Neural progenitor cell (in vitro differentiated cells): ENCODE measurements at regions not wholly inside any gene's neighbourhood (a gene's known extent, or its start where the extent isn't known, plus 50 kb on each side); places are given as distances from the start of the nearest gene placed in this dataset.

Experiments used
- CTCF ChIP-seq: fragments of 200-600 bp; sonication (generic); IDR thresholded peaks from 2 replicates; pipeline ENCODE4 v1.5.1; 2017; ENCODE audit warnings: antibody characterized with exemption, mild to moderate bottlenecking
- EZH2 ChIP-seq: fragments of 200-600 bp; sonication (generic); IDR thresholded peaks from 2 replicates; pipeline ENCODE4 v1.6.1; 2017; ENCODE audit warnings: antibody characterized with exemption, mild to moderate bottlenecking, moderate library complexity
- EZH2phosphoT487 ChIP-seq: fragments of 200-600 bp; sonication (generic); IDR thresholded peaks from 2 replicates; pipeline ENCODE4 v1.6.1; 2017; ENCODE audit warnings: antibody characterized with exemption

DNA sequence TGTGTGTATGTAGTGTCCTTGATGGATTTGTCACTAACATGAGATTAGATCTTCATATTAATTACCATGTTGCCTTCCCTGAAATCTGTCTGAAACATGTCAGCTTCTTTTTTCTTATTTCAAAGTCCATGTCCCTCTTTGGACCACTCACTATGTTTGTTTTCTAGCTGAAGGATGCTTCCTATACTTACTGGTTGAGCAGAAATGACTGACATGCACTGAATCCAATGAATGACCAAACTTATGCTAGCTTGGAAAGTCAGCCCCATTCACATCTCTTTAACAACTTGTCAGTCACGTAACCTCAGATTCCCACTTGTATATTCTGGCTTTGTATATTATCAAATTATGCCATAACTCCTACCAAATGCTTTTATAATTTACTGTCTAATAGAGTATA, 69.9 kb upstream of the STK39 start:
- TF ChIP-seq EZH2 = no peak
- no peak for TF ChIP-seq CTCF
- TF ChIP-seq EZH2phosphoT487 = no peak
